Liver (tissue), 8 donors: ENCODE measurements at regions not wholly inside any gene's neighbourhood (a gene's known extent, or its start where the extent isn't known, plus 50 kb on each side); places are given as distances from the start of the nearest gene placed in this dataset.

ENCODE experiments used
- DNase-seq: peaks from one replicate; pipeline ENCODE4 v3.0.0-alpha.2; 2017; ENCODE audit warnings: low spot score
- H3K27ac ChIP-seq, 2 donors: one replicate each; pipeline ENCODE4 v1.7.0; 2013; ENCODE audit warnings: inconsistent platforms in 2 of 2, low read length in 2 of 2, control low read depth in 1 of 2, low read depth in 1 of 2, mild to moderate bottlenecking in 1 of 2
- H3K27me3 ChIP-seq, 4 donors: one replicate each; pipeline versions ENCODE4 v1.6.1 to v1.7.0; 2013; ENCODE audit warnings: low read length in 3 of 4, inconsistent platforms in 1 of 4, mild to moderate bottlenecking in 1 of 4, moderate library complexity in 1 of 4; ENCODE audit not compliant: control insufficient read depth in 4 of 4, insufficient read depth in 4 of 4
- H3K36me3 ChIP-seq, 4 donors: one replicate each; pipeline versions ENCODE4 v1.6.1 to v1.7.0; 2013; ENCODE audit warnings: low read length in 3 of 4, mild to moderate bottlenecking in 3 of 4, low read depth in 1 of 4, moderate library complexity in 1 of 4; ENCODE audit not compliant: control insufficient read depth in 4 of 4, insufficient read depth in 3 of 4
- H3K4me1 ChIP-seq, 4 donors: one replicate each; pipeline versions ENCODE4 v1.6.1 to v1.7.0; 2013; ENCODE audit warnings: low read length in 3 of 4, mild to moderate bottlenecking in 3 of 4, moderate library complexity in 1 of 4; ENCODE audit not compliant: control insufficient read depth in 4 of 4, insufficient read depth in 4 of 4
- H3K4me3 ChIP-seq, 3 donors: one replicate each; pipeline versions ENCODE4 v1.6.1 to v1.7.0; 2013; ENCODE audit warnings: low read length in 3 of 3, control low read depth in 1 of 3, low read depth in 1 of 3, mild to moderate bottlenecking in 1 of 3
- H3K9ac ChIP-seq, 2 donors: one replicate each; pipeline ENCODE4 v1.7.0; 2013; ENCODE audit warnings: low read length in 2 of 2, mild to moderate bottlenecking in 2 of 2, moderate library complexity in 2 of 2, control low read depth in 1 of 2, low read depth in 1 of 2
- H3K9me3 ChIP-seq, 4 donors: one replicate each; pipeline versions ENCODE4 v1.6.1 to v1.7.0; 2013; ENCODE audit warnings: low read length in 3 of 4; ENCODE audit not compliant: control insufficient read depth in 4 of 4
- ATF3 ChIP-seq: IDR thresholded peaks from 2 replicates; pipeline ENCODE4 v1.6.1; 2016; ENCODE audit warnings: antibody characterized with exemption
- CTCF ChIP-seq: fragments of 150-350 bp; IDR thresholded peaks from 2 replicates; pipeline ENCODE4 v1.5.1; 2017; ENCODE audit warnings: improper control_type of control experiment, low read depth, low read length; ENCODE audit not compliant: missing input control
- EGR1 ChIP-seq, 2 donors: IDR thresholded peaks; 2 replicates each; pipeline ENCODE4 v1.6.1; 2016 to 2018; ENCODE audit warnings: antibody characterized with exemption in 2 of 2, low read depth in 2 of 2
- FOXA1 ChIP-seq: IDR thresholded peaks from 2 replicates; pipeline ENCODE4 v1.6.1; 2016; ENCODE audit warnings: antibody characterized with exemption
- FOXA2 ChIP-seq: IDR thresholded peaks from 2 replicates; pipeline ENCODE4 v1.6.1; 2016; ENCODE audit warnings: antibody characterized with exemption
- GABPA ChIP-seq, 2 donors: IDR thresholded peaks in 1 of 2; conservative IDR thresholded peaks in 1 of 2; 2 replicates each; pipeline ENCODE4 v1.6.1; 2016; ENCODE audit warnings: antibody characterized with exemption in 2 of 2, mild to moderate bottlenecking in 1 of 2, moderate library complexity in 1 of 2
- HNF4A ChIP-seq, 2 donors: conservative IDR thresholded peaks; 2 replicates each; pipeline ENCODE4 v1.6.1; 2016; ENCODE audit warnings: antibody characterized with exemption in 2 of 2, mild to moderate bottlenecking in 2 of 2
- HNF4G ChIP-seq: IDR thresholded peaks from 2 replicates; pipeline ENCODE4 v1.6.1; 2016; ENCODE audit warnings: antibody characterized with exemption
- JUND ChIP-seq, 2 donors: IDR thresholded peaks; 2 replicates each; pipeline ENCODE4 v1.6.1; 2016; ENCODE audit warnings: antibody characterized with exemption in 2 of 2
- MAX ChIP-seq: IDR thresholded peaks from 2 replicates; pipeline ENCODE4 v1.6.1; 2016; ENCODE audit warnings: antibody characterized with exemption
- NR2F2 ChIP-seq: IDR thresholded peaks from 2 replicates; pipeline ENCODE4 v1.6.1; 2016; ENCODE audit warnings: antibody characterized with exemption
- RAD21 ChIP-seq, 2 donors: IDR thresholded peaks; 2 replicates each; pipeline ENCODE4 v1.6.1; 2016; ENCODE audit warnings: antibody characterized with exemption in 2 of 2, mild to moderate bottlenecking in 2 of 2
- SP1 ChIP-seq: IDR thresholded peaks from 2 replicates; pipeline ENCODE4 v1.6.1; 2018; ENCODE audit warnings: antibody characterized with exemption, mild to moderate bottlenecking
- YY1 ChIP-seq: IDR thresholded peaks from 2 replicates; pipeline ENCODE4 v1.6.1; 2016; ENCODE audit warnings: antibody characterized with exemption, mild to moderate bottlenecking
- ZBTB33 ChIP-seq: IDR thresholded peaks from 2 replicates; pipeline ENCODE4 v1.6.1; 2016; ENCODE audit warnings: antibody characterized with exemption
- WGBS: extraction: QIAGEN DNeasy Blood & Tissue Kit; methylation state at CpG from one replicate; pipeline ENCODE4 v1.1.7; 2013; 5-methylcytosine and 5-hydroxymethylcytosine counted together
- donor health status: healthy.
- donor health status: healthy.
- donor health status: healthy.
- donor health status: healthy.
- donor health status: healthy.

GRCh38 chr1:181264821-181265220 is 176.3 kb downstream of the IER5 start:
- no peak for DNase-seq
- H3K27me3 ChIP-seq, result peaks cover 0 to 5% (median 2%) of the 10 kb centered on the region in 4 donors
- WGBS, result 70% methylated on average over 3 of the region's 3 CpGs
- H3K9ac ChIP-seq, result no peak overlapping the region
- no peaks in the 10 kb centered on the region for H3K4me1 ChIP-seq
- no peak for TF ChIP-seq EGR1 (IDR thresholded peaks at IDR 0.05; ENCODE audit: low read depth in 2 of 2)
- TF ChIP-seq HNF4A (conservative IDR thresholded peaks at IDR 0.05), result no peak
- no peak for TF ChIP-seq RAD21 (IDR thresholded peaks at IDR 0.05)
- no peak for TF ChIP-seq MAX
- TF ChIP-seq YY1, result no peak
- no peak for TF ChIP-seq FOXA2
- no peak overlapping the region for H3K27ac ChIP-seq
- H3K36me3 ChIP-seq, result no peaks in the 10 kb centered on the region
- H3K4me3 ChIP-seq, result no peak overlapping the region
- H3K9me3 ChIP-seq, result no peaks in the 10 kb centered on the region

- Histone ChIP-seq H3K27ac (no peak overlapping the region), H3K9ac (no peak overlapping the region), H3K27me3 (peaks cover 0 to under 1% (median 0%) of the 10 kb centered on the region in 4 donors), H3K9me3 (peaks cover 0 to 22% (median 2%) of the 10 kb centered on the region in 4 donors), H3K4me3 (no peak overlapping the region), H3K4me1 (no peaks in the 10 kb centered on the region), H3K36me3 (no peaks in the 10 kb centered on the region)
- no peak for TF ChIP-seq FOXA2
- TF ChIP-seq FOXA1, result no peak
- no peak for TF ChIP-seq RAD21 (IDR thresholded peaks at IDR 0.05)
- no peak for TF ChIP-seq HNF4A (conservative IDR thresholded peaks at IDR 0.05)
- no peak for TF ChIP-seq HNF4G
- no peak for TF ChIP-seq MAX
- TF ChIP-seq SP1, result no peak
- TF ChIP-seq ZBTB33, result no peak
- TF ChIP-seq CTCF, result no peak
- no peak for TF ChIP-seq NR2F2
- no peak for TF ChIP-seq GABPA (IDR thresholded peaks at IDR 0.05 in 1 of 2, conservative IDR thresholded peaks at IDR 0.05 in 1 of 2)
- no peak for TF ChIP-seq YY1
- TF ChIP-seq JUND (IDR thresholded peaks at IDR 0.05), result no peak
- no peak for DNase-seq
These were observed 196.5 kb downstream of the IER5 start for GRCh38 chr1:181284978-181285377.

GRCh38 chr1:181295217-181295616 is 188.1 kb upstream of the CACNA1E start:
- WGBS, result 68% methylated on average over 3 of the region's 3 CpGs
- Histone ChIP-seq H3K27ac (no peak overlapping the region), H3K27me3 (peaks cover 0 to under 1% (median 0%) of the 10 kb centered on the region in 4 donors)
- TF ChIP-seq ATF3, result no peak
- no peak for TF ChIP-seq CTCF
- no peak for TF ChIP-seq ZBTB33
- TF ChIP-seq HNF4G, result no peak
- TF ChIP-seq EGR1 (IDR thresholded peaks at IDR 0.05; ENCODE audit: low read depth in 2 of 2), result no peak
- TF ChIP-seq MAX, result no peak
- TF ChIP-seq GABPA (IDR thresholded peaks at IDR 0.05 in 1 of 2, conservative IDR thresholded peaks at IDR 0.05 in 1 of 2), result no peak

More at GRCh38 chr1:181295217-181295616, 188.1 kb upstream of the CACNA1E start:
- Histone ChIP-seq H3K9ac (no peak overlapping the region), H3K36me3 (no peaks in the 10 kb centered on the region), H3K4me1 (no peaks in the 10 kb centered on the region), H3K9me3 (no peaks in the 10 kb centered on the region), H3K4me3 (no peak overlapping the region)
- DNase-seq, result no peak
